MCF 10A (cell line): ENCODE measurements at regions not wholly inside any gene's neighbourhood (a gene's known extent, or its start where the extent isn't known, plus 50 kb on each side); places are given as distances from the start of the nearest gene placed in this dataset.

ENCODE experiments used
- BruUV-seq: library from RNA; stranded (reverse); fragments of 400-500 nt; replicated peaks from 2 replicates; lab custom pipeline; 2021; lab: Mats Ljungman, UMichigan
- CTCF ChIA-PET: fragments of 300-600 bp; sonication (Branson Sonifier 250); formaldehyde crosslinking; extraction: SDS; loops from one replicate; lab custom pipeline; 2021; ENCODE audit warnings: antibody characterized with exemption, inconsistent platforms; lab: Yijun Ruan, JAX
- POLR2A ChIA-PET: fragments of 300-600, 350-650 bp; sonication (Branson Sonifier 250); formaldehyde crosslinking; extraction: SDS; loops from one replicate; lab custom pipeline; 2020; ENCODE audit warnings: antibody characterized with exemption, inconsistent platforms; lab: Yijun Ruan, JAX
- DNase-seq: peaks from one replicate; pipeline ENCODE4 v3.0.0-alpha.2; 2018; ENCODE audit not compliant: unreplicated experiment
- H3K27ac Mint-ChIP-seq: one replicate; pipeline ENCODE4 v1.8.0; 2022; ENCODE audit warnings: mild to moderate bottlenecking, low read depth, mixed read lengths; ENCODE audit not compliant: unreplicated experiment
- H3K27me3 Mint-ChIP-seq: one replicate; pipeline ENCODE4 v1.8.0; 2022; ENCODE audit warnings: mixed read lengths; ENCODE audit not compliant: insufficient read depth, unreplicated experiment
- H3K36me3 Mint-ChIP-seq: one replicate; pipeline ENCODE4 v1.8.0; 2022; ENCODE audit warnings: mild to moderate bottlenecking, moderate library complexity, mixed read lengths; ENCODE audit not compliant: insufficient read depth, unreplicated experiment
- H3K4me1 Mint-ChIP-seq: one replicate; pipeline ENCODE4 v1.8.0; 2022; ENCODE audit warnings: mixed read lengths; ENCODE audit not compliant: insufficient read depth, unreplicated experiment
- H3K4me3 Mint-ChIP-seq: one replicate; pipeline ENCODE4 v1.8.0; 2022; ENCODE audit warnings: mild to moderate bottlenecking, moderate library complexity, mixed read lengths; ENCODE audit not compliant: unreplicated experiment
- H3K9me3 Mint-ChIP-seq: one replicate; pipeline ENCODE4 v1.8.0; 2022; ENCODE audit warnings: mixed read lengths; ENCODE audit not compliant: unreplicated experiment
- intact Hi-C: fragments of 100-400 bp; cut with micrococcal nuclease; formaldehyde crosslinking; loops from 2 replicates; pipeline ENCODE4 v1.14.1; 2022
- TF ChIP-seq, protein P1 (sequence below): fragments of 200-600 bp; IDR thresholded peaks from one replicate; pipeline ENCODE4 v1.8.0; 2022; ENCODE audit warnings: antibody characterized with exemption, mild to moderate bottlenecking; ENCODE audit not compliant: unreplicated experiment

DNA sequence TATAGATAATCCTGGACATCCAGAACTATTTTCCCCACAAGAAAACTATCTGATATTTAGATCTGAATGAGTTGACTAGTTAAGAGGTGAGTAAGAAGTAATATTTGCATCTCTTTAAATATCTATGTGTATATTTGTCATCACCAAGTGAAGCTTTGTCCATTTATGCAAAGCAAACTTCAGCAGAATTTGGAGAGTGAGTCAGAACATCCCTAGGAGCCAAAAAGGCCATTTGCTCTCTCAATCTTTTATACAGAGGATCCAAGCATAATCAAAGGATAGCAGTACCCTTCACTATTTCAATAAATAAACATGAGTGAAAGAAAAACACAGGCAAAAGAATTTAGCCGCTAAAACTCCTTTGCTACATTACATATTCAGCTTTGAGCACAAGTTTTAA is 454.4 kb downstream of the NR2F1-AS1 start:
- Mint-ChIP-seq H3K4me1 (no peaks in the 10 kb centered on the region), H3K36me3 (no peaks in the 10 kb centered on the region), H3K4me3 (no peak overlapping the region), H3K27me3 (no peaks in the 10 kb centered on the region), H3K9me3 (no peaks in the 10 kb centered on the region), H3K27ac (no peak overlapping the region)
- DNase-seq = no peak
- ChIA-PET POLR2A (interaction anchor here (0.6 kb wide), 1 partner anchor 21 kb away, joined by 3 read pairs; no protein-coding TSS in a partner anchor), CTCF (no interaction called here)
- BruUV-seq = no TSS peak
- TF ChIP-seq, protein P1, sequence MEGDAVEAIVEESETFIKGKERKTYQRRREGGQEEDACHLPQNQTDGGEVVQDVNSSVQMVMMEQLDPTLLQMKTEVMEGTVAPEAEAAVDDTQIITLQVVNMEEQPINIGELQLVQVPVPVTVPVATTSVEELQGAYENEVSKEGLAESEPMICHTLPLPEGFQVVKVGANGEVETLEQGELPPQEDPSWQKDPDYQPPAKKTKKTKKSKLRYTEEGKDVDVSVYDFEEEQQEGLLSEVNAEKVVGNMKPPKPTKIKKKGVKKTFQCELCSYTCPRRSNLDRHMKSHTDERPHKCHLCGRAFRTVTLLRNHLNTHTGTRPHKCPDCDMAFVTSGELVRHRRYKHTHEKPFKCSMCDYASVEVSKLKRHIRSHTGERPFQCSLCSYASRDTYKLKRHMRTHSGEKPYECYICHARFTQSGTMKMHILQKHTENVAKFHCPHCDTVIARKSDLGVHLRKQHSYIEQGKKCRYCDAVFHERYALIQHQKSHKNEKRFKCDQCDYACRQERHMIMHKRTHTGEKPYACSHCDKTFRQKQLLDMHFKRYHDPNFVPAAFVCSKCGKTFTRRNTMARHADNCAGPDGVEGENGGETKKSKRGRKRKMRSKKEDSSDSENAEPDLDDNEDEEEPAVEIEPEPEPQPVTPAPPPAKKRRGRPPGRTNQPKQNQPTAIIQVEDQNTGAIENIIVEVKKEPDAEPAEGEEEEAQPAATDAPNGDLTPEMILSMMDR = no peak
- intact Hi-C loops = no loop called here

DNA sequence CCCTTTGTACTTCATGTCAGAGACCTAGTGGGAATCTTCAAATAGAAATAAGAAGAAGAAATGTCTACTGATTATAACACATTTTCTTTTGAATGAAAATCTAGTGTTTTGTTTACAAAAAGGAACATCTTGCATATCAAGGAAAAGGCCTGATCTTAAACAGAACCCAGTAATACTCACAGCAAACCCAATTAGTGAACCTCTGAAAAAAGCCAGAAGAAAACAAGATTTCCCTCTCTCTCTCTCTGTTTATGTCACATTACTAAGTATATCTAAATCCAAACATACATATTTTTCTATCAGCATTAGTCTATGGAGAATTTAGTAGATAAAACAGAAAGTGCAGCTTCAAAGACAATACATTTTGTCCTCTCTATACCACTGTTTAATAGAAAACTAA is 457.9 kb downstream of the NR2F1-AS1 start:
- no peaks in the 10 kb centered on the region for H3K27me3 Mint-ChIP-seq
- POLR2A ChIA-PET = no interaction called here
- no TSS peak for BruUV-seq

DNA sequence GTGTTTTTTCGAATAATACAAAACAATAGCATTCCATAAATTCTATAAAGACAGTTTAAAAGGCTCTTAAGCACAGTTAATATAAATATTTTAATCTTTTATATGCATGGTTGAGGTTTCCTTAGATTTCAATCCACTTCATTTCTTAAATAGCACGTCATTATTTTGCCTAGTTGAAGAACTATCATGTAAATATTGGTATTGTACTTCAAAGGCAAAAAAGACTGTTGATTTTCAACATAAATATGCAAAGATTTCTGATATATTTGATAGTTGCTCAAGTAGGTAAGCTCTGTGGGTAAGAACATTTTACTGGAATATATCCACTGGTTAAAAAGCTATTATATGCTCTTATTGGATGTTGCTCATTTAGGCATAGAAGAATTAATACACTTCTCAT is 458.6 kb downstream of the NR2F1-AS1 start:
- TF ChIP-seq, protein P1 = no peak
- ChIA-PET POLR2A (no interaction called here), CTCF (interaction anchor here (0.6 kb wide), 1 partner anchor 146 kb away, joined by 4 read pairs; no protein-coding TSS in a partner anchor)
- H3K27me3 Mint-ChIP-seq = no peaks in the 10 kb centered on the region
- no peaks in the 10 kb centered on the region for H3K36me3 Mint-ChIP-seq
- H3K4me1 Mint-ChIP-seq = peaks cover 6% of the 10 kb centered on the region
- no peak overlapping the region for H3K4me3 Mint-ChIP-seq
- DNase-seq = no peak
- H3K27ac Mint-ChIP-seq = no peak overlapping the region
- intact Hi-C loops = no loop called here
- no peaks in the 10 kb centered on the region for H3K9me3 Mint-ChIP-seq
- no TSS peak for BruUV-seq

More for the DNA sequence above, 457.9 kb downstream of the NR2F1-AS1 start:
- TF ChIP-seq, protein P1 = no peak
- H3K27ac Mint-ChIP-seq = no peak overlapping the region
- intact Hi-C loops = no loop called here
- H3K4me1 Mint-ChIP-seq = peaks cover 3% of the 10 kb centered on the region
- H3K9me3 Mint-ChIP-seq = no peaks in the 10 kb centered on the region
- no peak overlapping the region for H3K4me3 Mint-ChIP-seq
- no peaks in the 10 kb centered on the region for H3K36me3 Mint-ChIP-seq
- CTCF ChIA-PET = interaction anchor here (0.6 to 0.7 kb wide), 2 partner anchors 13 to 29 kb away, joined by 3 to 4 read pairs; no protein-coding TSS in a partner anchor
- no peak for DNase-seq

GRCh38 chr5:93120771-93121170 is 460.2 kb downstream of the NR2F1-AS1 start:
- ChIA-PET CTCF (interaction anchor here (0.6 kb wide), 1 partner anchor 538 kb away, joined by 3 read pairs; no protein-coding TSS in a partner anchor), POLR2A (no interaction called here)
- peaks cover 6% of the 10 kb centered on the region for H3K4me1 Mint-ChIP-seq
- DNase-seq = no peak
- H3K36me3 Mint-ChIP-seq = no peaks in the 10 kb centered on the region
- H3K9me3 Mint-ChIP-seq = no peaks in the 10 kb centered on the region
- no peak overlapping the region for H3K27ac Mint-ChIP-seq
- no peaks in the 10 kb centered on the region for H3K27me3 Mint-ChIP-seq
- BruUV-seq = no TSS peak
- no peak overlapping the region for H3K4me3 Mint-ChIP-seq
- intact Hi-C loops = no loop called here
- TF ChIP-seq, protein P1 = no peak
